ENCODE measurements at regions not wholly inside any gene's neighbourhood (a gene's known extent, or its start where the extent isn't known, plus 50 kb on each side); places are given as distances from the start of the nearest gene placed in this dataset.
"Not testable (repeated sequence)": the region's sequence is repeated elsewhere in the genome, so short reads cannot be mapped to it uniquely, and the experiment has no call there.

DNA sequence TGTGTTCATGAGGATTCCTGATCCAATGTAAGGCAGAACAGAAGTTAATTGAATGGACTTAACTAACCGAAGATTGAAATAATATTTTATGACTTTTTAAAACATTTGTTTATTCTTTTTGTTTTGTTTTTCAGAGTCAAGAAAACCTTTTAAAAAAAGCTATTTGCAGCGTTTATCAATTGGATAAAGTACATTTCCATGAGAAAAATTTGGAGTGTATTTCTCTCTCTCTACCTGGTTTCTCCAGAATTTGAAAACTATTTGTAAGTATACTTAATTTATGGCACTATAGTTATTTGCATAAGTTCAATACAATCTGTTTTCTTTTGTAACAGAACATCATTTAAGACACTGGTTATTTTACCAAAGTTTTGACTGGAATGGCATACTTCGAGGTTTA is 208.0 kb upstream of the UBL3 start:
- peak; percentile 66 for FAIRE-seq

DNA sequence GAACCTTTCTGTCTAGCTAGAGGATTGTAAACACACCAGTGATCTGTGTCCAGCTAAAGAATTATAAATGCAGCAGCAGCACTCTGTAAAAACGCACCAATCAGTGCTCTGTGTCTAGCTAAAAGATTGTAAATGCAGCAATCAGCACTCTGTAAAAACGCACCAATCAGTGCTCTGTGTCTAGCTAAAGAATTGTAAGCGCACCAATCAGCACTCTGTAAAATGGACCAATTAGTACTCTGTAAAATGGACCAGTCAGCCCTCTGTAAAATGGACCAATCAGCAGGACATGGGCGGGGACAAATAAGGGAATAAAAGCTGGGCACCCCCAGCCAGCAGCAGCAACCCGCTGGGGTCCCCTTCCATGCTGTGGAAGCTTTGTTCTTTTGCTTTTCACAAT is 204.1 kb upstream of the UBL3 start:
- FAIRE-seq, result not testable (repeated sequence)

DNA sequence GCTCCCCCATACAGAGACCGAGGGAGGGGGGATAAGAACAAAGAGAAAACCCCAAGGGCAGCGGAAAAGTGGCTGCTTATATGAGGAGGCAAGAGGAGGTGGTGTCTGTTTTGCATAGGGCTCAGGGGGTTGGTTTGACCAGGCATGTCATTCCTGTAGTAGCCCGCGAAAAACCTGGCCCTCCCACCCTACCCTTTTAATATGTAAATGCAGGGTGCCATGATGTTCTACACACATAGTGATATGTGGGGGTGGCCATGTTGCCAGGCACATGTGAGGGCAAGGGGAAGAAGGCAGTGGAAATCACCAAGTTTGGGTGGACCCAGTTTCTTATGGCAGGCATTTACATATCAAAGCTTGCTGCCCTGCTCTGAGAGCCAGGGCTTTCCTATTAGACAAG is 203.5 kb upstream of the UBL3 start:
- no peak for FAIRE-seq

DNA sequence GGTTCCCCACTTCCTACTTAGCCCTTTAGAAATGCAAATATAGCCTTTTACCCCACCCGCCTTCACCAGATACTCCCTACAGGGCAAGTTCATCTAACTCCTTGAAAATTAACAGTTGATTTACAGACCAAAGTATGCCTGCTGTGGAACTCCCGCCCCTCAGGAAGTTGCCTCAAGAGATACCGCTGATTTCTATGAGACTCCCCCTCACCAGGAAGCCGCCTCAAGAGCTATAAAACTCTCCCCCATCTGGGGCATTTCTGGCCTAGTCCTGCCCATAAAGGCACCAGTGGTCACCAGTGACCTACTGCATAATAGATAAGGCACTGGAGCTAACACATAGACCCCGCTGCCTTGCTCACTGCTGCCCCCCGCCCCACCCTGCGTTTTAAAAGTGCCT is 201.7 kb upstream of the UBL3 start:
- no peak for FAIRE-seq

DNA sequence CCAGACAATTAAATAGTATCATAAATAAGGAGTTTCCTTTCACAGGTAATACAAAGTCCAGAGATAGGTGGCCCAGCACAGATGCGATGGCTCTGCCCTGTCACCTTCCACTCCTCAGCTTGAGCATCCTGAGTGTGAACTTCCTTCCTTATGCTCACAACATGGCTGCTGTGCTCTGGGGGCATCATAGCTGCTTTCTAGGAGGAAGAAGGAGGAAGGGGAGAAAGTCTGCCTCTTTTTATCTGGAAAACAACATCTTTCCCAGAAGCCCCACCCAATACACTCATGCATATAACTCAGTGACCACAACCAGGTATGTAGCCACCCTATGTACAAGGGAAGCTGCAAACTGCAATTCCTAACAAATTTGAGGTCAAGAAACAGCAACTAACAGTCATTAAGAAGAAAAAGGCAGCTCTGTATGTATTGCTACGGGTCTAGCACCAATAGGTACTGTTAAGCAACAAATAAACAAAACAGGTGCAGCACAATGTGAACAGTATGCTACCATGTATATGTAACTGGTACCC is 201.2 kb upstream of the UBL3 start:
- FAIRE-seq, result no peak

DNA sequence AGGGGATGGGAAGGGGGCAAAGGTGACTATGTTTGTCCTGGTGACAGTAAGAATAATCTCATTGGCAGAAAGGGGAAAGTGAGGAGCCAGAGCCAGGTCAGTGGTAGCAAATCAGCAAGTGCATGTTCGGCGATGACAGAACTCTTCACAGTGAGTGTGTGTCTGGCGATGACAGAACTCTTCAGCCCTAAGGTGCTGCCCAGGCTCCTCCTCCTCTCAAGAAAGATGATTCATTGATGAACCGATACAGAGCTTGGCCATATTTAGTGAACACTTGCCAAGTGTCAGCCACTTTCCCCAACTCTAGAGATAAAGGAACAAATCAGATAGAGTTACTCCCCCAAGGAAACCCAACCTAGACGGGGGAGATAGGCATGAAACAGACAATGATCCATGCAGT is 199.3 kb upstream of the UBL3 start:
- no peak for FAIRE-seq

DNA sequence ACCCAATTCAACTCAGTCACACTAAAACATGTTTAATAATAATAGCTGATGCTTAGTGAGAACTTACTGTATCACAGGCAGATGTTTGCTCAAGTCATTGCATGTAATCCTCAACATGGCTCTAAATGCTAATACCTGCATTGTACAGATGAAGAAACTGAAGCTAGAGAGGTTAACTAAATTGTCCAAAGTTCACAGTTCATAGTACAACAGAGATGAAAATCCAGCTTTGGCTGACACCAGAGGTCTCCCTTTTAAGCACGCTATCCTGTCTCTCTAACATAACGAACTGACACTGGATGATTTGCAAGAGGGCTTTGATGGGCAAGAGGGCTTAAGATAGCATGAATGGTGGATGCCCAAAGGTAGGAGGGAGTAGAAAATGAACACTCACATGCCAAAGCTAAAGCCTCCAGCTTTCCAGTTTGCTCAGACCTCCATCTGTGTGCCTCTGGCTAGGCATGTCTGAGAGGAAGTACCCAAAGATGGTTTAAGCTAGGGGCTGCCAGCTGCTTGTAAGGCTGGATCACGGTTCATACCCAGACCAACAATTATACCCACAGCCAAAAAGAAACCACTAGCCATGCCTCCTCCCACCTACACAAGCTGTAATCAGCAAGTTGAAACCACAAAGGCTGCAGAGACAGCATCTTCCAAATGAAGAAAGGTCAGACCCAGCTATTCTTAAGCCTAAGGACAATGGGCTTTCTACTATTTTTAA is 196.9 kb upstream of the UBL3 start:
- no peak for FAIRE-seq

DNA sequence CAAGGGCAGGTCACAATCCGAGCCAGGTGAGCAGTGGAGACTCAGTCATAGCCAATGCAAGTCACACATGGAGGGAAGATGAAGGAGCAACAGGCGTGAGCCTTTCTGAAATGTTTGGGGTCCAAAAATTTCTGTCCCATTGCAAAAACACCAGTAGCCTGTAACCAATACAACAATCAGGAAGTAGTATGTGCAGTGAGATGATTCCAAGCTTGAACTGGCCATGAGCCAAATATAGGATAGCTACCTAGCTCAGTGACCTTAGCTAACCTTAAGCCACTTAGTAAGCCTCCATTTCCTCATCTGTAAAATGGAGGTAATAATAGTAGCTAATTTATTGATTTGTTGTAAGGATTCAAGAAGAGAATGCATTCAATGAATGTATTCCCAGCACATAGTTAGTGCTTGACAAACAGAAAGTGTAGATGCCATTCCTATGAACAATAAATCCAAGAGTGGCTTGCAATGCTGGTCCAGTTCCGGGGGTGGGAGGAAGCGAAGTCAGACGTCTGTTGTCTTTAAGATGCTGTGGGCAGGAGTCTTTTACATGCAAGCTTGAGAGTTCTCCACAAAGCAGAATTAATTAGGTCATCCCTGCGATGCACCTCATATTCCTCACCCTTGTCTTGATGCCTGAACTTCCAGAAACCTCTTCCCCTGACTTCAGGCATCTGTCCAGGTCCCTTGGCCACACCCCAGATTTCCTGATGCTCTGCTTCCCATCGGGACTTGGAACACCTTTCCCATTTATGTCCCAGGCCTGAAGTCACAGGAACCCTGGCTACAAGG is 195.7 kb upstream of the UBL3 start:
- FAIRE-seq, result no peak

DNA sequence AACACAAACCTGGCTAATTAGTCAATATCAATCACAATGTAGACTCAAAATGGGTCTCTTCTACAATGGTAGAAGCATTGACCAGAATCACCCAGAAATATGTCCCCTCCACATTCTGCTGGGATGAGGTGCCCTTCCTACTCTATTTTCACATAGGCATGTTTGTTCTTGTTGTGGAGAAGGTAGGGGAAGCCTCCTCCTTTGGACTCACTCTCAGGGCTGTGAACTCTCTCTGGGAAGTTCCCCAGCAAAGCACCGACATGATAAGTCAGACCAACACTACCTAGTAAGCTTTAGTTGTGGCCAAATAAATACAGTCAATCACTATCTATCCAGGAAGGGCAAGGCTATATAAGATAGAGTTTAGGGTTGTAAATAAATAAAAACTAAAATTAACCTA is 194.5 kb upstream of the UBL3 start:
- no peak for FAIRE-seq

DNA sequence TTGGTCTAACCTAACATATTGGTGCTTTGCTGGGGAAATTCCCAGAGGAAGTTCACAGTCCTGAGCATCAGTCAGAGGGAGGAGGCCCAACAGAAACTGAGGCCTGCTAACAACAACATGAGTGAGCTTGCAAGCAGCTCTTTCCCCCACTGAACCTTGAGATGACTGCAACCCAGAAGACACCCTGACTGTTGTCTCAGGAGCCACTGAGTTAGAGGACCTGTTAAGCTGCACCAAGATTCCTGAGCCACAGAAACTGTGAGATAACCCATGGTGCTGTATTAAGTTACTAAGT is 193.2 kb upstream of the UBL3 start:
- FAIRE-seq, result no peak

DNA sequence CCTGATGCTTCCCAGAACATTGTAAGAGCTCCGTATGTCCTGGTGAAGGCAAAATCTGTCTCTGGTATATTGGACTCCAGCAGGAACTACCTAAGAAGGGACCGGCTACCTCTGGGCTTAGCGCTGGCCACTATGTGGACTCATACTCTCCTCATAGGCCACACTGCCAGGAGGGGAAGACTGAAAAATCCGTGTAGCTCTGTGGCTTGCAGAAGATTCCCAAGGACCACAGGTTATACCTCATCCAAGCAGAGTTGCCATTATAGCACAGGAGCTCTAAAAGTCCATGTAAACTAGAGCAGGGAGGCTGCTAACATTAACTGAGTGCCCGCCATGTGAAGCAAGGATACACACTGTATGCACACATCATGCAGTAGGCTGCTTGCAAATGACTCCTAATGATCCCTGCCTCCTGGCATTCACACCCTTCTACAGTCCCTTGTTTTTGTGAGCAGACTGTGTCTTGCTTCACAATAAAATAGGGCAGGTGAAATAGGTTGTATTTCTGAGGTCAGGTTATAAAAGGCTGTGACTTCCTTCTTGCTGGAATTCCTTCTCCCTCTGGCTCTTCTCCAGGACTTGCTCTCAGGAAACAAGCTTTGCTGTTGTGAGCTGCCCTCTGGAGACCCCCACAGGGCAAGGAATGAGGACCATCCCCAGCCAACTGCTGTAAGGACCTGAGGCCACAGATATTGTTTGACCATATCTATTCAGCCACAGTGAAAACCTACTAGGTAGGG is 192.6 kb upstream of the UBL3 start:
- no peak for FAIRE-seq

DNA sequence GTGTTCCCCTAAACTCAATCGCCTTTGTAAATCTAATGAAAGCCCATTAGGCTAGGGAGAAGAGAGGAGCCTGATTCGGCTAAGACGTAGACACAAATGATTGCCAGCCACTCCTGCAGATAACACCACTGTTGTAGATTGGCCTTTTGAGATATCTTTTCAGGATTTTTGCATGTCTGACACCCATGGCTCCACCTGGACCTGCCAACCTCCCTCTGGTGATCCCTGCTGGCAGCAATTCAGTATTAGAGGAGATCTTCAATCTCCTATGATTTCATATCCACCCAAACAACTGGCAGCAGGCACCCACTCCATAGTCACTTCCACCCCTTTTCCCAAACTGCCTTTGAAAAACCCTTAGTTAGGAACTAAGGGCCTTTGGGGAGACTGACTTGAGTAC is 191.9 kb upstream of the UBL3 start:
- no peak for FAIRE-seq

DNA sequence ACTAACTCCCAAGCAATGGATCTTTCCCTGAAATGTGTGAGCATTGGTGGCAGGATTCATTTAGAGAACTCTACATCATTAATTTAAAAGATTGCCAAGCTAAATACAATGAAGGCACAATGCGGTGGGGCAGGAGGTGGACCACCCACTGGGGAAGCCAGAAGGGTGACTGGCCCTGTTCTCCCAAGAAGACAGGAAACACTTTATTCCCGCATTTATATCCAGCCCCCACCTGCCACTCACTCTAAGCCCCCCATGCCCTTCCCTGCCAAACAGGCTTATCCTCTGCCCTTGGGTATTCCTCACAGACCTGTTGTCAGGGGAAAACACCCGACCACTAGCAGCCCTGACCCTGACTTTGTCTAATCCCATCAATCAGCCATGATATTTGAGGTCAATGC is 189.1 kb upstream of the UBL3 start:
- no peak for FAIRE-seq

DNA sequence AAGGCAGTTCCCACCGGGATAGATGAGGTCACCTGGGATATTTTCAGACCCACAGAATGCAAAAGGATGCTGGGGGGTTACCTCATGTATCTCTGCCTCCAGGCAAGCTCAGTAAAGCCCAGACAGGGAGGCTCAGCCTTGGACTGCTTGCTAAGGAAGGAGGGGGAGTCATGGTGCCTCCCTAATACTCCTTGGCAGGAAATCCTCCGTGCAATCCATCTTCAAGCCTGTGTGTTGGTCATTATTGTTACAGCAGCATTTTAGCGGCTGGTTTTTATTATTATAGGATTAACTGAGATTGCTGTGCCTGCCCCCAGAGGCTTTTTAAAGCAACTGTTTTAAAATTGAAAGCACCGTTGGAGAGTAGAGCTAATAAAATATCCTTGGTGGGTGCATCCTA is 188.5 kb upstream of the UBL3 start:
- FAIRE-seq, result no peak

DNA sequence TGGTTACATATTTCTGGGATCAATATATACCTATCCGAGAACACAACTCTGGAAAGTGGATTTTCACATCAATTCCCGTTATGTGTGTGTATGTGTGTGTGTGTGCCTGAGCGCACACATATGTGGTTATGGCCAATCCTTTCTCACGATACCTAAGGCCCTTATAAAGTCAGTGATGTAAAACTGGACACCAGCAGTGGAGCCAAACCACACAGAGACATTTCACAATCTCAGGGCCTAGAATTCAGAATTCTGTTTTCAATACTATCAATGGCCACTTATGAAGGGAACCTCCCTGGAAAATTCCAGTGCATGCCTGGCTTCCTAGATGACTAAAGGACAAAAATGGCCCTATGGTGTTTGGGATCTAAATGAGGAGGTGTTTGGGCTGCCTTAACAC is 187.3 kb upstream of the UBL3 start:
- FAIRE-seq, result no peak

DNA sequence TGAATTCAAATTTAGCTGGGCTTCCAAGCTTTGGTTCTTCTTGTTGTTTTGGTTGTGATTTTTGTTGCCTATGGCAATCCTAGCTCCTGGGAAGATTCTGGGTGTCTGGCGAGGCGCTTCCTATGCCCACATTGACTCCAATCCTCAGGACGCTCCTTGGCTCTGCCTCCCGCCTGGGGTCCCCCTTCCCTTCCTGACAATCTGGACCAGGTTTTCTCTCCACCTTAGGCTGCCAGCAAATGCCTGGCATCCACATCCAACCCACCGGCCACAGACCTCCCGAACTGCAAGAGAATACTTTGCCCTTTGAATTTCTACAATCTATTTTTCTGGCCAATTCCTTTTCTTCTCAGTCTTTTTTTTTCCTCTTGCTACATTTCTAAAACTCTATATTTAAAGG is 186.9 kb upstream of the UBL3 start:
- FAIRE-seq, result no peak

DNA sequence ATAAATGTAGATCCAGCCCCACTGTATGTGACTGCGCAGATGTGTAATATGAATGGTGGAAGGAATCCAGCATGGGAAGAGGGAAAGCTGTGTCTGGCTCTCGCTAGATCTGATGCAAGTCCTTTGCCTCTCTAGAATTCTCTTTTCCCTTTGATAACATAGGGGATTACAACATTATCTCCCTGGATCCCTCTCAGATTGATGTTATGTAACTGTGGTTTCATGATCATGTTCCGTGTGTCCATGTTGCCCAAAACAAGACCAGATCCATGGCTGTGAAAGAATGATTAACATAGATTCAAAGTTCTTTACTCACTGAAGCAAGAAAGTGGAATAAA is 184.0 kb upstream of the UBL3 start:
- no peak for FAIRE-seq

DNA sequence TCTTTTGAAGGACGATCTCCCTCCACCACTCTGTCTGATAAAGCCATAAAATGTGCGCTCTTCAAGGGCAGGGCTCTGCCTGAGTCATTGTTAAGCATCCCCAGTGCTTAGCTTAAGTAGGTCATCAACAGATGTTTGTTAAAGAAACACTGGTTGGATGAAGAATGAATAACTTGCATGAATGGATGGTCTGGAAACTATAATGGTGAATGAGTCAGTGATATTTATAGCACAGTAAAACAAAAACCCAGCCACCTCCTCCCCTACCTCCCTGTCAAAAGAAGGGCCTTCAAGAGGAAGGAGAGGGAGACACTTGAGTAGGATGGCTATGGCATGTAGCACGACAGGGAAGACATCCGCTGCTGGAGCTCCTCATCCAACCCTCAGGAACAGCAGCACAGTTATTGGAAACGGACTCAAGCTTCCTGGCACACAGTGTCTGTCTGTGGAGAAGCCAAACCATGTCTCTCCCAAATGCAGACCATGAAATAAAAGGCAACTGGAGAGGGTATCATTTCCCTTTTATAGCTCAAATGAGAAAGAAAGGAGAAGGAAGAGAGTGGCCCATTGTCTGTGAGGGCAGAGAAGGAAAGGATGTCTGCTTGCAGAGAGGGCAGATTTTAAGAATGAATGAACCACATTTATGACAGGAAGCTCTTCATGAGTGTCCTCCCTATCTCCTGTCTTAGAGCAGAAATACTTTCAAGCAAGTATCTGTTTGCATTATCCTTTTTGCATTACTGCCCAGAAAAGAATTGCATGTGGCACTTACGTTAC is 183.5 kb upstream of the UBL3 start:
- no peak for FAIRE-seq

DNA sequence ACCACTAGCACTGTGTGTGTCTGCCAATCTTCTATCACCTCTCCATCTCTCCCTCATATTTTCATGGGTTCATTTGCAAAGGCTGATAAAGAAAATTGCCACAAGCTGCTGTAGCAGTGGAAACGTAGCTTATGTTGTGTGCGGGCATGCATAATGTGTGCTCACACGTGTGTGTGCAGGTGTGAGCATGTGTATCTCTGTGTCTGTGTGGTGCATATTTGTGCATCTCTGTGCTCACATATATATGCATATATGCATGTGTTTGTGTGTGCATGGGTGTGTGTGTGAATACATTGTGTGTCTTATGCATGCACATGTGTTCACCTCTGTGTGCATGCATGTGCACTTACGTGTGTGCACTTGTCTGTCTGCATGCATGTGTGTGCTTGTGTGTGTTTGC is 181.8 kb upstream of the UBL3 start:
- FAIRE-seq, result no peak

DNA sequence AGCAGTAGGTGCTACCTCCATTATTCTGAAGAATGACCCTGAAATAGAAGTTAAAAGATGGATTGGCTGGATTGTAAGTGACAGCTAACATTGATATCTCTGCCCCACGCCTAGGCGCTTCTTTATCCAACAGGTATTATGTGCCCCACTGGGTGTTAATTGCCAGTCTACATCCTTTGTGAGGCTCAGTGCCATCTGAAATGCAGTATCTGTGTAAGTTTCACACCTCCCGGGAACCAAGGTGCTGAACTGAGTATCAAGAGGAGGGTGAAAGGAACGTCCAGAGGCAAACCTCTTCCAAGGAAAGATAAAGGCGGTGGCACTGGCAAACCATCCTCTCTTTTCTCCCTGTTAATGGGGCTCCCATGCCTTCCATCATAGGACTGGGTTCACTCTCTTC is 181.1 kb upstream of the UBL3 start:
- FAIRE-seq, result no peak

DNA sequence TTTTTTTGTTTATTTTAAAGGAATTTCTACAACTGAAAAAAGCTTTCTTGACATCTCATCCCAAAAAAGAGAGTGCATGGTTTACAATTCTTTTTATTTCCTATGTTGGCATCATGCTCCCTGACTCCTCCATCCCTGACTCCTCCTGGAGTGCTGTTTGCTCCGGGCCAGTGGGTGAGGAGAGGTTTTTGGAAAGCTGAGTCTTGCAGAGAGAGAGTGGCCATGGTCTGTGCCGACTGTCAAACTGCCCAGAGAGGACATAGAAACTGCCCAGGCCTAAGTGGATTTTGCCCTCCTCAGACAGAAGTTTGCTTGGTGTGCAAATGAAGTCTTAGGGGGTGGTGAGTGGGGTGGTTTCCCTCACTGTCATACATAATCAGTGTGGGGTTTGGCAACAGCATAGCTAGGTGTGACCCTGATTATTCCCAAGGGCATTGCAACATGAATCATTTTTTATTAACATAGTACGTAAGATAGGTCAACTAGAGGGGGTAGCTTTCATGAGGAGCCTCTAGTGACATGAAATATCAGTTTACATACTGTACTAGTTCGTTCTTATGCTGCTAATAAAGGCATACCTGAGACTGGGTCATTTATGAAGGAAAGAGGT is 179.8 kb upstream of the UBL3 start:
- no peak for FAIRE-seq

DNA sequence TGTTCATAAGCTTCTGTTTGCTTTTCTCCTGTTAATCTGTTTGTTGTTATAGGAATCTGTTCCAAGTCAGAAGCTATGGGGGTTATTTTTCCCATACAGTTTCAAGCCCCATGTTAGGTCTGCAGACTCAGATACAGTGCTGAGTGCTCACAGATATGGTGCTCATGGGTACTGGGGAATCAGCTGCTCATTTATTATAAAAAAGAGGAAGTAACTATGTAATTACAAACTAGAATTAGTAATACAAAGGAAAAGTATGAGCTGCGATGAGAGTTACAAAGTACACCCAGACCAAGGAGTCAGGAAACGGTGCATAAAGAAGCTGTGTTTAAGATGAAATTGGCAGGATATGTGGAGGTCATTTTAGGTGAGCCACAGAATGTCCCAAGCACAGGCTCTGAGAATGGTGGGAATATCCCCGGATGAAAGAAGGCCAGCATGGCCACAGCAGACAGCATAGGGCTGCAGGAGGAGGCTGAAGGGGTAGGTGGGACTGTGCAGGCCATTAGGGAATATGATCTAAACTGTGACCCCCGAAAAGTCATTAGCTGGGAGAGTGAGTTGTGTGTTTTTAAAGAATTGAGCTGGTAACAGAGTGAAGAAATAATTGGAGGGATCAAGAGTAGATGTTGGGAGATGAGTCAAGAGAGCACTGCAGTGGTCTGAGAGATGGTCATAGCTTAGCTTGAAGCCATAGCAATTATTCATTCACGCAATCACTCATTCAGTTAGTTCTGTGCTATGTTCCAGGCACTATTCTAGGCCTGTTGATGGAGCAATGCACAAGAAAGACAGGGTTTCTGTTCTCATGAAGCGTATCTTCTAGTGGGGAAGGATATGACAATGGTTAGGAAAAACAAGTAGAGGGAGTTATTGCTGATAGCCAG is 177.4 kb upstream of the UBL3 start:
- FAIRE-seq, result no peak
